ENCODE measurements at regions not wholly inside any gene's neighbourhood (a gene's known extent, or its start where the extent isn't known, plus 50 kb on each side); places are given as distances from the start of the nearest gene placed in this dataset.
A peak's percentile ranks its signal among the peaks of the same experiment; 100 is the strongest.

DNA sequence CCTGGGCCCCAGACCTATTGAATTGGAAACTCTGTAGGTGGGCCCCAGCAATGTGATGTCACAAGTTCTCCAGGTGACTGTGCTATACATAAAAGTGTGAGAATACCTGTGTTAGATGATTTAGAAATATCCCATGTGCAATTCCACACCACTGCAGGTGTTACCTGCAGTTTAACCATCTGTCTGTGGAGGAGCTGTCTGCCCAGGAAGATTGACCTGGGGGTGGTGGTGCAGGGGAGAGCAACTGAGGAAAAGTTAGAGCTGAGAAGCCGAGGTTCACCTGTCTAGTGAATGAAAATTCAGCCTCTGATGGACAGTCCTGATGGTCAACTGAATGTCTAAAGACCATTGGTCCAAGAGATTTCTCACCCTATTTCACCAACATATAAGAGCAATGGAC, 132.2 kb upstream of the SLC24A5 start:
- no peak overlapping the region for H2AFZ ChIP-seq (ENCODE audit: low read length)
- no peak overlapping the region for H3K4me2 ChIP-seq (ENCODE audit: insufficient read depth, low read length)
- H3K79me2 ChIP-seq (ENCODE audit: insufficient read depth, low read length), result no peaks in the 10 kb centered on the region
- TF ChIP-seq, protein P1, sequence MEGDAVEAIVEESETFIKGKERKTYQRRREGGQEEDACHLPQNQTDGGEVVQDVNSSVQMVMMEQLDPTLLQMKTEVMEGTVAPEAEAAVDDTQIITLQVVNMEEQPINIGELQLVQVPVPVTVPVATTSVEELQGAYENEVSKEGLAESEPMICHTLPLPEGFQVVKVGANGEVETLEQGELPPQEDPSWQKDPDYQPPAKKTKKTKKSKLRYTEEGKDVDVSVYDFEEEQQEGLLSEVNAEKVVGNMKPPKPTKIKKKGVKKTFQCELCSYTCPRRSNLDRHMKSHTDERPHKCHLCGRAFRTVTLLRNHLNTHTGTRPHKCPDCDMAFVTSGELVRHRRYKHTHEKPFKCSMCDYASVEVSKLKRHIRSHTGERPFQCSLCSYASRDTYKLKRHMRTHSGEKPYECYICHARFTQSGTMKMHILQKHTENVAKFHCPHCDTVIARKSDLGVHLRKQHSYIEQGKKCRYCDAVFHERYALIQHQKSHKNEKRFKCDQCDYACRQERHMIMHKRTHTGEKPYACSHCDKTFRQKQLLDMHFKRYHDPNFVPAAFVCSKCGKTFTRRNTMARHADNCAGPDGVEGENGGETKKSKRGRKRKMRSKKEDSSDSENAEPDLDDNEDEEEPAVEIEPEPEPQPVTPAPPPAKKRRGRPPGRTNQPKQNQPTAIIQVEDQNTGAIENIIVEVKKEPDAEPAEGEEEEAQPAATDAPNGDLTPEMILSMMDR (IDR thresholded peaks at IDR 0.05; ENCODE audit: extremely low read depth, low read depth, low read length), result no peak
- no peak overlapping the region for H3K4me3 ChIP-seq (ENCODE audit: insufficient read depth, low read length)
- H3K36me3 ChIP-seq (ENCODE audit: insufficient read depth, low read length), result no peaks in the 10 kb centered on the region
- DNase-seq (ENCODE audit: insufficient read length, low spot score, missing footprints), result peak; percentile 38
- no peaks in the 10 kb centered on the region for H3K9me3 ChIP-seq (ENCODE audit: low read depth, low read length)
- H3K4me1 ChIP-seq (ENCODE audit: insufficient read depth, low read length), result no peaks in the 10 kb centered on the region
- H4K20me1 ChIP-seq (ENCODE audit: insufficient read depth, low read length), result no peaks in the 10 kb centered on the region
- H3K27ac ChIP-seq (ENCODE audit: low read depth, low read length), result no peak overlapping the region
- no peaks in the 10 kb centered on the region for H3K27me3 ChIP-seq (ENCODE audit: insufficient read depth, low read length)

DNA sequence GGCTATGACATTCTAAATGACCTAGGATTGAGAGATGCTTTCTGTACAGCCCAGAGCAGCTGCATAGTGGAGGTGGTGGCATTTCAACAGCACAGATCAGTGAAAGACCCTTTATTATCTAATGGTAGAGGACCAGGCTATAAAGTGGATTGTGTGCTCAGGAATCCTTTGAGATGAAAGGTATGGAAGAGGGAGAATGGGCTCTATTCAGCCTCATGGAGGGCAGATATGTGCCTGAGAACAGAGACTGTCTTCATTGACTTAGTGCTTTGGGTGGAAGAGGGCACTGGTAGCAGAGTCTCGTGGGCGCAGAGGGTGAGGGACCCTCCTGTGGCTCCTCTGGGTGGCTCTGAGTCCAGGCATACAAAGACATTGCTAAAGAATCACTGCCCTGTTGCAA, 130.0 kb upstream of the SLC24A5 start:
- Histone ChIP-seq H3K79me2 (ENCODE audit: insufficient read depth, low read length) (no peaks in the 10 kb centered on the region), H3K4me3 (ENCODE audit: insufficient read depth, low read length) (no peak overlapping the region), H3K9me3 (ENCODE audit: low read depth, low read length) (no peaks in the 10 kb centered on the region), H3K27me3 (ENCODE audit: insufficient read depth, low read length) (no peaks in the 10 kb centered on the region), H3K27ac (ENCODE audit: low read depth, low read length) (no peak overlapping the region), H2AFZ (ENCODE audit: low read length) (no peak overlapping the region), H4K20me1 (ENCODE audit: insufficient read depth, low read length) (no peaks in the 10 kb centered on the region), H3K36me3 (ENCODE audit: insufficient read depth, low read length) (no peaks in the 10 kb centered on the region), H3K4me1 (ENCODE audit: insufficient read depth, low read length) (no peaks in the 10 kb centered on the region), H3K4me2 (ENCODE audit: insufficient read depth, low read length) (no peak overlapping the region)
- DNase-seq (ENCODE audit: insufficient read length, low spot score, missing footprints), result no peak
- TF ChIP-seq, protein P1 (IDR thresholded peaks at IDR 0.05; ENCODE audit: extremely low read depth, low read depth, low read length), result no peak

DNA sequence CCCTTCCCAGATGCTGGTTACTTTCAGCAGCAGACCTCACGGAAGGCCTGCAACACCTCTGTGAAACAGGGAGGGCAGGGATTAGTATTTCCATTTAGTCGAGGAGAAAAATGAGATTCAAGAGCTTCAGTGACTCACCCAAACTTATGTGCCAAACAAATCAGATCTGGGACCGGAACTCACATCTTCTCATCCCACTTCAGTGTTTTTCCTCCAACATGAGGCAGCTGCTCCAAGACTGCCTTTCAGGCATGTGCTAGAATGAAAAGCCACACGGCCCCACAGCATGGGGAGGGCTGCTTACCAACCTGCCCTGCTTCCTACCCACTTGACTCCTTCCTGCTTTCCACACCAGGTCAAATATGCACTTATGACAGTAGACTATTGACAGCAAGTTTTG, 129.4 kb upstream of the SLC24A5 start:
- Histone ChIP-seq H3K79me2 (ENCODE audit: insufficient read depth, low read length) (no peaks in the 10 kb centered on the region), H3K9me3 (ENCODE audit: low read depth, low read length) (no peaks in the 10 kb centered on the region), H3K4me2 (ENCODE audit: insufficient read depth, low read length) (no peak overlapping the region), H3K27ac (ENCODE audit: low read depth, low read length) (no peak overlapping the region), H3K36me3 (ENCODE audit: insufficient read depth, low read length) (no peaks in the 10 kb centered on the region), H2AFZ (ENCODE audit: low read length) (no peak overlapping the region), H3K4me1 (ENCODE audit: insufficient read depth, low read length) (no peaks in the 10 kb centered on the region), H3K4me3 (ENCODE audit: insufficient read depth, low read length) (no peak overlapping the region), H4K20me1 (ENCODE audit: insufficient read depth, low read length) (no peaks in the 10 kb centered on the region), H3K27me3 (ENCODE audit: insufficient read depth, low read length) (no peaks in the 10 kb centered on the region)
- TF ChIP-seq, protein P1 (IDR thresholded peaks at IDR 0.05; ENCODE audit: extremely low read depth, low read depth, low read length), result no peak
- DNase-seq (ENCODE audit: insufficient read length, low spot score, missing footprints), result no peak

DNA sequence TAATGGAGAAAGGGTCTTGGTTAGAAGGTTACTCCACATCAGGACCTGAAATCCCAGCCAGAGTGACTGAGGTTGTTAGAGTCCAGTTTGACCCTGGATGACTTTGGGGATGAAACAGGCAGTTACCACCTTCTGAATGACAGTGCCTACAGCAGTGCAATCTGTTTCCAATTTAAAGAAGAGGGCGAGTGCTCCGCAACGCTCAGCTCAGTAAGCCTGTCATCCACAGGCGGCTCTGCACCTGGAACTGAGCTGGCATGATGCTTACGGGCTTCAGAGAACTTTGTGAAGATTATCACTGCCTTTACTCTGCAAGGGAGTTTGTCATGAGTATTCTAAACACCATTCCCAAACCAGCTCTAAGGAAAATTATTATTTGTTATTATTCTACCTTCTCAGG, 127.7 kb upstream of the SLC24A5 start:
- Histone ChIP-seq H3K4me2 (ENCODE audit: insufficient read depth, low read length) (no peak overlapping the region), H3K36me3 (ENCODE audit: insufficient read depth, low read length) (no peaks in the 10 kb centered on the region), H3K4me3 (ENCODE audit: insufficient read depth, low read length) (no peak overlapping the region), H2AFZ (ENCODE audit: low read length) (no peak overlapping the region), H3K4me1 (ENCODE audit: insufficient read depth, low read length) (no peaks in the 10 kb centered on the region), H3K9me3 (ENCODE audit: low read depth, low read length) (no peaks in the 10 kb centered on the region), H3K27ac (ENCODE audit: low read depth, low read length) (no peak overlapping the region), H3K79me2 (ENCODE audit: insufficient read depth, low read length) (no peaks in the 10 kb centered on the region), H4K20me1 (ENCODE audit: insufficient read depth, low read length) (no peaks in the 10 kb centered on the region), H3K27me3 (ENCODE audit: insufficient read depth, low read length) (no peaks in the 10 kb centered on the region)
- DNase-seq (ENCODE audit: insufficient read length, low spot score, missing footprints), result no peak
- TF ChIP-seq, protein P1 (IDR thresholded peaks at IDR 0.05; ENCODE audit: extremely low read depth, low read depth, low read length), result no peak

Measured in osteoblast (primary cell).